Smooth muscle cell (in vitro differentiated cells): ENCODE measurements at regions not wholly inside any gene's neighbourhood (a gene's known extent, or its start where the extent isn't known, plus 50 kb on each side); places are given as distances from the start of the nearest gene placed in this dataset.
"Not testable (repeated sequence)": the region's sequence is repeated elsewhere in the genome, so short reads cannot be mapped to it uniquely, and the experiment has no call there.

ENCODE experiments used
- DNase-seq: peaks from one replicate; lab custom pipeline; 2025; ENCODE audit not compliant: unreplicated experiment; lab: John Stamatoyannopoulos, UW
- H2AFZ ChIP-seq: fragments of 200-600 bp; sonication (generic); 2 replicates; pipeline ENCODE4 v1.6.0; 2016; ENCODE audit warnings: antibody characterized with exemption, low read depth, mild to moderate bottlenecking
- H3F3A ChIP-seq: fragments of 200-600 bp; sonication (generic); 2 replicates; pipeline ENCODE4 v1.6.0; 2017; ENCODE audit warnings: antibody characterized with exemption, low read depth
- H3K27ac ChIP-seq: fragments of 200-600 bp; sonication (generic); 2 replicates; pipeline ENCODE4 v1.5.1; 2016; ENCODE audit warnings: low read depth, mild to moderate bottlenecking
- H3K27me3 ChIP-seq: fragments of 200-600 bp; sonication (generic); 2 replicates; pipeline ENCODE4 v1.6.1; 2016; ENCODE audit warnings: low read depth, mild to moderate bottlenecking
- H3K36me3 ChIP-seq: fragments of 200-600 bp; sonication (generic); 2 replicates; pipeline ENCODE4 v1.5.1; 2016; ENCODE audit warnings: low read depth
- H3K4me1 ChIP-seq: fragments of 200-600 bp; sonication (generic); 2 replicates; pipeline ENCODE4 v1.5.1; 2016; ENCODE audit warnings: low read depth
- H3K4me2 ChIP-seq: fragments of 200-600 bp; sonication (generic); 2 replicates; pipeline ENCODE4 v1.6.0; 2016; ENCODE audit warnings: mild to moderate bottlenecking
- H3K4me3 ChIP-seq: fragments of 200-600 bp; sonication (generic); 2 replicates; pipeline ENCODE4 v1.5.1; 2016; ENCODE audit warnings: mild to moderate bottlenecking
- H3K79me2 ChIP-seq: fragments of 200-600 bp; sonication (generic); 2 replicates; pipeline ENCODE4 v1.6.0; 2016; ENCODE audit warnings: low read depth, mild to moderate bottlenecking
- H3K9ac ChIP-seq: fragments of 200-600 bp; sonication (generic); 2 replicates; pipeline ENCODE4 v1.6.0; 2016; ENCODE audit warnings: low read depth
- H3K9me3 ChIP-seq: fragments of 200-600 bp; sonication (generic); replicated peaks from 2 replicates; pipeline ENCODE4 v1.5.1; 2016; ENCODE audit warnings: low read depth
- H4K20me1 ChIP-seq: fragments of 200-600 bp; sonication (generic); 2 replicates; pipeline ENCODE4 v1.6.0; 2016; ENCODE audit warnings: low read depth
- CTCF ChIP-seq: fragments of 200-600 bp; sonication (generic); IDR thresholded peaks from 2 replicates; pipeline ENCODE4 v1.5.1; 2017; ENCODE audit warnings: borderline replicate concordance, mild to moderate bottlenecking, antibody characterized with exemption; ENCODE audit not compliant: insufficient read depth, poor library complexity, severe bottlenecking
- WGBS: methylation state at CpG from one replicate; pipeline ENCODE4 v1.1.7; 2016; ENCODE audit warnings: low lambda C conversion rate; 5-methylcytosine and 5-hydroxymethylcytosine counted together

GRCh38 chr3:104214937-104215336 lies 1151.8 kb upstream of the ALCAM start:
- no peak overlapping the region for H2AFZ ChIP-seq
- DNase-seq, result no peak
- H3K27ac ChIP-seq, result no peak overlapping the region
- H3K36me3 ChIP-seq, result no peaks in the 10 kb centered on the region
- no peaks in the 10 kb centered on the region for H3F3A ChIP-seq
- no peaks in the 10 kb centered on the region for H3K4me1 ChIP-seq
- WGBS, result 54% methylated on average over 2 of the region's 2 CpGs
- no peak overlapping the region for H3K4me2 ChIP-seq
- no peaks in the 10 kb centered on the region for H3K79me2 ChIP-seq
- no peak for TF ChIP-seq CTCF
- H3K4me3 ChIP-seq, result no peak overlapping the region
- no peaks in the 10 kb centered on the region for H3K27me3 ChIP-seq
- H3K9ac ChIP-seq, result no peak overlapping the region
- no peaks in the 10 kb centered on the region for H3K9me3 ChIP-seq
- no peaks in the 10 kb centered on the region for H4K20me1 ChIP-seq

GRCh38 chr3:104219046-104219445 lies 1147.7 kb upstream of the ALCAM start:
- not testable (repeated sequence) for DNase-seq, H4K20me1 ChIP-seq
- 93% methylated on average over 2 of the region's 2 CpGs for WGBS

GRCh38 chr3:104234442-104235194 lies 1132.1 kb upstream of the ALCAM start:
- H3K9ac ChIP-seq, result no peak overlapping the region
- no peaks in the 10 kb centered on the region for H3K4me1 ChIP-seq
- H3K9me3 ChIP-seq, result no peaks in the 10 kb centered on the region
- H3F3A ChIP-seq, result no peaks in the 10 kb centered on the region
- H3K36me3 ChIP-seq, result no peaks in the 10 kb centered on the region
- no peak overlapping the region for H3K27ac ChIP-seq
- no peak overlapping the region for H2AFZ ChIP-seq
- WGBS, result 84% methylated on average over 1 of the region's 1 CpG
- no peak for TF ChIP-seq CTCF
- no peak overlapping the region for H3K4me3 ChIP-seq
- H3K79me2 ChIP-seq, result no peaks in the 10 kb centered on the region
- no peaks in the 10 kb centered on the region for H3K27me3 ChIP-seq
- no peak for DNase-seq
- H4K20me1 ChIP-seq, result no peaks in the 10 kb centered on the region
- H3K4me2 ChIP-seq, result no peak overlapping the region

More at GRCh38 chr3:104219046-104219445, 1147.7 kb upstream of the ALCAM start:
- H3K27me3 ChIP-seq, H3K27ac ChIP-seq, H3F3A ChIP-seq, H3K36me3 ChIP-seq, H3K4me1 ChIP-seq, H3K9ac ChIP-seq, H3K9me3 ChIP-seq, H3K4me2 ChIP-seq, H2AFZ ChIP-seq, H3K79me2 ChIP-seq, H3K4me3 ChIP-seq: not testable (repeated sequence)

- Histone ChIP-seq H3K4me1 (no peaks in the 10 kb centered on the region), H3F3A (no peaks in the 10 kb centered on the region), H3K4me3 (no peak overlapping the region), H2AFZ (no peak overlapping the region), H3K9ac (no peak overlapping the region), H3K4me2 (no peak overlapping the region), H3K79me2 (no peaks in the 10 kb centered on the region), H4K20me1 (no peaks in the 10 kb centered on the region), H3K36me3 (no peaks in the 10 kb centered on the region), H3K9me3 (peaks cover 9% of the 10 kb centered on the region), H3K27ac (no peak overlapping the region), H3K27me3 (no peaks in the 10 kb centered on the region)
- no peak for TF ChIP-seq CTCF
- 68% methylated on average over 4 of the region's 4 CpGs for WGBS
- DNase-seq, result no peak
These were observed 1122.0 kb upstream of the ALCAM start for GRCh38 chr3:104244680-104245220.
